ENCODE measurements at regions not wholly inside any gene's neighbourhood (a gene's known extent, or its start where the extent isn't known, plus 50 kb on each side); places are given as distances from the start of the nearest gene placed in this dataset.

DNA sequence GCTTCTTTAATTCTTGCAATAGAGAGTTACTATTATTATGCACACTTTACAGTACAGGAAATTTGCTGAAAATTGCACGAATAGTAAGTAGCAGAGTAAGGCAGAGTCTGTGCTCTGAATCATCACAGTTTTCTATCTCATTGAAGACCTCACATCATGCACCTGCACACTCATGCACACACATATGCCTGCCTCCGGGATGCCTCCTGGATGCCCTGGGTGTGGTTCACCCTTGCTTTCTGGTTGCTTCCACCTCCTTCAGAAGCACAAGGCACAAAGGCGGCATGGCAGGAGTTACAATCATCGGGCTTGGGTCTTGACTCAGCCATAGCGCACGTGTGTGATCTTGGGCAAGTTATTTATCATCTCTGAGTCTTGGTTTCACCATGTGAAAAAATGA is 564.0 kb downstream of the VRK1 start:
- in situ Hi-C loops (cut with MboI; ENCODE audit: low sequenced_read_pairs, unreplicated experiment) = no loop called here
- TF ChIP-seq, protein P1, sequence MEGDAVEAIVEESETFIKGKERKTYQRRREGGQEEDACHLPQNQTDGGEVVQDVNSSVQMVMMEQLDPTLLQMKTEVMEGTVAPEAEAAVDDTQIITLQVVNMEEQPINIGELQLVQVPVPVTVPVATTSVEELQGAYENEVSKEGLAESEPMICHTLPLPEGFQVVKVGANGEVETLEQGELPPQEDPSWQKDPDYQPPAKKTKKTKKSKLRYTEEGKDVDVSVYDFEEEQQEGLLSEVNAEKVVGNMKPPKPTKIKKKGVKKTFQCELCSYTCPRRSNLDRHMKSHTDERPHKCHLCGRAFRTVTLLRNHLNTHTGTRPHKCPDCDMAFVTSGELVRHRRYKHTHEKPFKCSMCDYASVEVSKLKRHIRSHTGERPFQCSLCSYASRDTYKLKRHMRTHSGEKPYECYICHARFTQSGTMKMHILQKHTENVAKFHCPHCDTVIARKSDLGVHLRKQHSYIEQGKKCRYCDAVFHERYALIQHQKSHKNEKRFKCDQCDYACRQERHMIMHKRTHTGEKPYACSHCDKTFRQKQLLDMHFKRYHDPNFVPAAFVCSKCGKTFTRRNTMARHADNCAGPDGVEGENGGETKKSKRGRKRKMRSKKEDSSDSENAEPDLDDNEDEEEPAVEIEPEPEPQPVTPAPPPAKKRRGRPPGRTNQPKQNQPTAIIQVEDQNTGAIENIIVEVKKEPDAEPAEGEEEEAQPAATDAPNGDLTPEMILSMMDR (IDR thresholded peaks at IDR 0.05; ENCODE audit: borderline replicate concordance, control extremely low read depth, extremely low read depth, insufficient read depth, missing control alignments) = no peak
- DNase-seq (ENCODE audit: low spot score) = no peak

DNA sequence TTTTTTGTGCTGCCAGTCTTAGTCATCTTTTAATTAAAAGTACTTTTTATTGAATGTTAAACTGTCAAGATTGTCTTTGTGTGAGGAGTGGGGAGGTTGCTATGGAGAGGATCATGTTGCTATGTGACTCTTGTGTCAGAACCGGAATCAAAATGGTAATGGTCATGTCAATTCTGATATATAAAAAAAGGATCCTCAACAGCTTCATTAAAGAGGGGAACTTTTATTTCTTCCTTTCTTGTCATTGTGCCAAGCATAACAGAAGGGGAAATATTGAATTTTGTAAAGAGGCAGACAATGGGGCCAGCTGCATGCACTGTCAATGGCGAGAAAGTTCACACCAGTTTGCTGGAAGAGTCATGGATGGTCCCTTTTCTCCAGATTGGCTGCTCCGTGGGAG is 564.8 kb downstream of the VRK1 start:
- TF ChIP-seq, protein P1 (IDR thresholded peaks at IDR 0.05; ENCODE audit: borderline replicate concordance, control extremely low read depth, extremely low read depth, insufficient read depth, missing control alignments) = no peak
- no peak for DNase-seq (ENCODE audit: low spot score)
- in situ Hi-C loops (cut with MboI; ENCODE audit: low sequenced_read_pairs, unreplicated experiment) = no loop called here

DNA sequence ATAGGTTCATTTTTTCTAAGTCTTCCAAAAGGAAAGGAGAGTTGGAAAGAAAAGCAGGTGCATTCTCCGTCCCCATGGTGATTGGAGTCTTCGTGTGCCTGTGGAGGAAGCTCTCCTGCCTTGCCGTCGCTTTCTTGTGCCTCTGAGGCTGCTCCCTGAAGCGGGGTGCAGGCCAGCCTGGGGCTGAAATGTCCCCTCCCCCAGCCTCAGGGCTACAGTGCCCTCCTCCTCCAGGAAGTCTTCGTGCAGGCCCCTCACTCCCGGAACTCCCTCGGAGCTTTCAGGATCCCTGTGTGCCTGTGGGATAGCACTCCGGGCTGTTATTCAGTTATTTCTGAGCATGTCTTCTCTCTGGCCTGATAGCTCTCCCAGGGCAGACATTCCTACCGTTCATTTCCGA is 569.2 kb downstream of the VRK1 start:
- in situ Hi-C loops (cut with MboI; ENCODE audit: low sequenced_read_pairs, unreplicated experiment) = no loop called here
- no peak for DNase-seq (ENCODE audit: low spot score)
- TF ChIP-seq, protein P1 (IDR thresholded peaks at IDR 0.05; ENCODE audit: borderline replicate concordance, control extremely low read depth, extremely low read depth, insufficient read depth, missing control alignments) = no peak

DNA sequence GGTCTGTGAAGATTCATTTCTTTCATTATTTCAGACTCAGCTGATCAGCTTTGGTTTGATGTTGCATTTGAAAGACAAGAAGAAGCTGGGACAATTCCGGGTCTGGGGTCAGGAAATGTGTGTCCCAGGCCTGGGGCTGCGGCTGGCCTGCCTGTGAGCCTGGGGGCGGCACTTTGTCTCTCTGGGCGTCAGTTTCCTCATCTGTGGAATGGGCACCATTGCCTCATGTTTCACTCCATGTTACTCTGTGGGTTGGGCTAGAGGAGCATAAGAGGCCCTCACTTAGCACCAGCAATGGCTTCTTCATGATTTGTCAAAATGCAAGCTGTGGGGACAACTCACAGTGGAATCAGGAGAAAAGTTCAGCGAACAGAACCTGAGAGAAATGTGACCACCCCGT is 570.1 kb downstream of the VRK1 start:
- TF ChIP-seq, protein P1 (IDR thresholded peaks at IDR 0.05; ENCODE audit: borderline replicate concordance, control extremely low read depth, extremely low read depth, insufficient read depth, missing control alignments) = no peak
- no peak for DNase-seq (ENCODE audit: low spot score)
- in situ Hi-C loops (cut with MboI; ENCODE audit: low sequenced_read_pairs, unreplicated experiment) = no loop called here

DNA sequence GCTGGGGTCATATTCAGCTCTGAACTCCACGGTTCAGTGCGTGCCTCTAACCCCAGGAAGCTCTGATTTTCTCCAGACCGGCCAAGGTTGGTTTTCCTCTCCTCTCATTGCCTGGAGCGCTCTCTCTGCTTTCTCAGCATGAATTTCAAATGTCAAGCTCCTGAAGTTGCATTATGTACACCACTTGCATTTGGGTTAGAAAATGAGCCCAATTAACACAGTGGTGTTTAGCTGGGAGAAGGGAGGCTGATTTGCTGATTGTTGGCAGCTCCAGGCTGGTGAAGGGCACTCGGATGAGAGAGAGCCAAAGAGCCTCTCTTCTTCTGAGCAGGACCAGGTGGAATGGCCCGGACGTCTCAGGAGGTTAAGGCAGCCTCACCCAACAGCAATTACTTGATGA is 570.9 kb downstream of the VRK1 start:
- in situ Hi-C loops (cut with MboI; ENCODE audit: low sequenced_read_pairs, unreplicated experiment) = no loop called here
- TF ChIP-seq, protein P1 (IDR thresholded peaks at IDR 0.05; ENCODE audit: borderline replicate concordance, control extremely low read depth, extremely low read depth, insufficient read depth, missing control alignments) = no peak
- no peak for DNase-seq (ENCODE audit: low spot score)

DNA sequence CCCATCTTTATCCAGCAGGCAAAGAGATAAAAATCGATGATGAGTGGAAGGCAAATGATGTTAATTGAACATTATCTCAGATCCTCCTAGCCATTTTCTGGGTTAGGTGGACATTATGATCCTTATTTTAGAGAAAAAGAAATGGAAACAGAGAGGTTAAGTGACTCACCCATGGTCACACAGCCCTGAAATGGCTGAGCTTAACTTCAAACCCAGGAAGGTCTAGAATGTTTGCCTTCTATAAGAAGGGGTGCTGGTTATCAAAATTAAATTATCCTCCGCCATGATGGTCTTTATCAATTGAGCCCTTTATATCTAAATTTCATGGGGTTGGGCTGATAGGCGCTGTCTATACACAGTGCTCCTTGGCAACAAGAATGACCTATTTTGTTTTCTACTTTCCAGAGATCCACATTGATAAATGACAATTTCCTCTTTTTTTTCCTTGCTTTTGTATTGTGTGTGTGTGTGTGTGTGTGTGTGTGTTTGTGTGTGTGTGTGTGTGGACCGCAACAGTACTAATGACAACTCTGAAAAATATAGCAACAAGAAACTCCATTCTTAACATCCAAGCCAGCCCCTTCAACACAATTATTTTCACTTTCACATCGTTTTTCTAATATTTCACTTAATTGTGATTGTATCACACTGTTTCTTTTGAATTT is 571.9 kb downstream of the VRK1 start:
- in situ Hi-C loops (cut with MboI; ENCODE audit: low sequenced_read_pairs, unreplicated experiment) = no loop called here
- no peak for DNase-seq (ENCODE audit: low spot score)
- TF ChIP-seq, protein P1 (IDR thresholded peaks at IDR 0.05; ENCODE audit: borderline replicate concordance, control extremely low read depth, extremely low read depth, insufficient read depth, missing control alignments) = no peak
